Activated CD4-positive, alpha-beta T cell treated with anti-CD3 and anti-CD28 coated beads, Interleukin-2, amount 50 U/mL, for 16 hours (primary cell): ENCODE measurements at regions not wholly inside any gene's neighbourhood (a gene's known extent, or its start where the extent isn't known, plus 50 kb on each side); places are given as distances from the start of the nearest gene placed in this dataset.

Source experiments
- DNase-seq: peaks from one replicate; pipeline ENCODE4 v3.0.0-alpha.2; 2020

DNA sequence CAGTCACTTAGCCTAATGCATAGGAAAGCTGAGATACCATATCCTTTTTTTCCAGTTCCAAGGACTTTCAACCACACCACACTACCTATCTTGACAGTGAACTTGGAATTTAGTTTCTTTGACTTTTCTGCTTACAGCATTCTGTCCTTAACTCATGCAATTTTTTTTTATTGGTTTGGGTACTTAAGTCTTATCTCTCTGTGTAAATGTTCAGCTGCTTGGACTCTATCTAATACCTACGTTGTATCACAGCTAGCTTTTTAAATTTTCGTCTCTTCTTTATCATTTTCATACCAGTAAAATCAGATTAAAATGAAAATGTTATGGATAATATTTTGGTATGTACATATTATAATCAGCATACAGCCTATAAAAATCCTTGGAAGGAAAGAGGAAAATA is 106.9 kb upstream of the ADGRF1 start:
- no peak for DNase-seq

DNA sequence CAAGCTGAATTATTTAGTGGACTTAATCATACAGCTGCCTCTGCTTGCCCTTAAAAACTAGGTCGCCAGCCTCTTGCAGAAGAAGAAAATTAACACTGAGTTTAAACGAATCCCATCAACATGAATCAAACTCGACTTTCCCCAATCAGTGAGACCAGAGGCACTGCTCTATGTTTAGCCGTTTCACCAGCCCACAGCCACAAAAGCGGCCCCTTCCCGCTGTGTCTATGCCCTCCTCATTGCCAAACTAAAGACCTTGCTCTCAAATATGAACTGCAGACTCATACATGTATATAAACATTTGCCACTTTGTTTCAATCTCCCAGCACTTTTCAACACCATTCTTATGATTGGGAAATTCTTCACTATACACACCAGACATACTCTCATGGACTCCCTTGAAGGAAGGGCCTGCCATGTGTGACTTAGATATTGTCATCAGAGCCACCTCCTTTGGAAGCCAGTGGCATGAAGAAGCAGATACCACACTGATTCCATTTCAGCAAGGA is 105.8 kb upstream of the ADGRF1 start:
- no peak for DNase-seq

DNA sequence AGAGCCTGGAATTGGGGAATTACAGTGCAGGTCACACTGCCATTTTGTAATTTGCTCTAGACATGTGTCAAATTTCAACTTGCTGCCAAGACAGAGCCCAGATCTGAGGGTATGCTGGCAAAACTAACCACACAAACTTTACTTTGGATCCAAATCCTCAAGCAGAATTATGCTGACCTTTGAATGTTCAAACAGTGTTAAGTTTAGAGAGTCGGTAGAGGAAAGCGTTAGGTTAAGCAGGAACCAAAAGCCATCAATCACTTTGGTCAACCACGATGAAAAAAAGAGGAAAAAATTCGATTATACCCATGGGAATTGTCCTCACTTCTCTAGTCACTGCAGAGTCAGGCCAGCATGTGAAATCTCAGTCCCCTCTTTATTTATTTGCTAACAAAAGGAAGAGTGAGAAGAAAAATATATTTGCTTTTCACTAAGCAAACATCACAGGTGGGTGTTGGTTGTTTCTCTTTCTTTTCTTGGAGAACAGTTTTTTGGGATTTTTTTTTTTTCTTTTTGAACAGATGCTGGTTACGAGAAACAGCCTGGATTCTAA is 105.1 kb upstream of the ADGRF1 start:
- no peak for DNase-seq

DNA sequence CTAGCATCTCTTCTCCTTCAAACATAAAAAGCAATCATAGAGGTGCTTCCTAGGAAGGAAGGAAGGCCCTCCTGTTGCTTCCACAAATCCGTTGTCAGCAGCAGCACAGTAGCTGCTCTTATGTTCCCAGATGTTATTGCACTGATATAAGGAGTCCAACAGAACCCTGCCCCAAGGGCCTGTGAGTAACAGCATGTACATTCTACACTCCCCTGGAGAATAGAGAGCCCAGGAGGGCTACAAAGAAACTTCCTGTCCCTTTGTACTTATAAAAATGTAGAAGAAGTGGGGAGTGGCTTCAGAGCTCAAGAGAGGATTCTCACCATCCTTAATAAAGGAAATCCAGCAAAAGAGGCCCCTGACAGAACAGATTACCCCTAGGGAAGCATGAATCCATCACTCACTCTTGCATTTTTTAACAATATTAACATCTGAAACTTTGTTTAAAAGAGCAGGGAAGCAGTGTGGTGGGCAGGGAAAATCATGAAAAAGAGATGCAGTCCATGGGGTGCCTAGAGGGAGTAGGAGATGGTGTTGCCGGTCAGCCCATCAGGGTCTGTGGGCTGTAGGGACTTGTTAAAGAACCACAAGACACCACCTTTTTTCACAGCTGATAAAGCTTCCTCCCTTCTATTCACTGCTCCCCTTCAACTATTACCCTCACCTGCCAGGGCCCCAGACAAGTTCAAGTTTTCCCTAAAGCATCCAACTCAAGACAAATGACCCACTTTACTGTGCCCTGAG is 104.5 kb upstream of the ADGRF1 start:
- DNase-seq, result no peak

DNA sequence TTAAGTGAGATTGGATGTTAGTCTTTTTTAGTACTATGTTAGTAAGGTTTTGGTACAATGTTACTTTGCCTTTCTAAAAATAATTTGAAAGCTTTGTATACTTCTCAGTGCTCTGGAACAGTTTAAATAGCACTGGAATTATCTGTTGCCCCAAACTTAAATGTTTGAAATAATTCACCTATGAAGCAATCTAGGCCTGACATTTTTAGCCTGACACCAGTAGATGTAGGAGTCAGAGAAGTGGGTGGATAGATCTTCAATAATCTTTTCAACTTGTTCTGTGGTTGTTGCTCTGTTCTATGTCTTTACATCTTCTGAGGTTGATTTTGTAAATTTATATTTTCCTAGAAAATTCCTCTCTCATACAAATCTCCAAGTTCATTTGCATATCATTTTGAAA is 103.1 kb upstream of the ADGRF1 start:
- no peak for DNase-seq

DNA sequence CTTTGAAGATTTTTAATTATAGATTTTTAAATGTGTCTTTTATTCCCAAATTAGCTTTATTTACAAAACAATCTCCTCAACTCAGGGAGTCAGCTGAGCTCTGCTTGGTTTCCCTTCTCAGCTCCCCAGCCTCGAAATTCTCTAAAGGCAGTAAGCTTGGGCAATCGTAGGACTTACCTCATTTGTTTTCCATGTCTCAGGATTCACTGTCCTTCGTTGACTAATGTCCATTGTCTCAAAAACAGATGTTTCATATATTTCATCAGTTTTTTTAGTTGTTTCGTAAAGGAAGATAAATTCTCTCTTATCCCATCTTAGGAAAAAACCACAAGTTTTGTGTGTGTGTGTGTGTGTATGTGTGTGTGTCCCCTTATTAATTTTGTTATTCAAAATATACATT is 102.2 kb upstream of the ADGRF1 start:
- no peak for DNase-seq

DNA sequence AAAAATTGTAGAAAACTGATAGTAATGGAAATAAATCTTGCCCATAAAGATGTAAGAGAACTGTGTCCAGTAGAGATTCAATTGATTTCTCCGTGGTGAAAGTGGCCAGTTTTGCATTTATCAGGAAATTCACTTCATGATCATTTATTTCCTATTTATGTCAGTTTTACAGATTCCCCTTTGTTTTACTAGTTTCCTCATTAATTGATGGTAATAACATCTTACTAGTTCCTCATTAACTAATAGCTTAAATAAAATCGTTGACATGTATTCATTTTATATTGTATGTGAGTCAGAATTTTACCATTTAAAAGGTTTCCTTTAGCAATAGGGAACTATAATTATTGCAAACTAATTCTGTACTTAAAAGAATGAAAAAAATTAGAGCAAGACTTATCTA is 99.8 kb upstream of the ADGRF1 start:
- DNase-seq, result no peak

DNA sequence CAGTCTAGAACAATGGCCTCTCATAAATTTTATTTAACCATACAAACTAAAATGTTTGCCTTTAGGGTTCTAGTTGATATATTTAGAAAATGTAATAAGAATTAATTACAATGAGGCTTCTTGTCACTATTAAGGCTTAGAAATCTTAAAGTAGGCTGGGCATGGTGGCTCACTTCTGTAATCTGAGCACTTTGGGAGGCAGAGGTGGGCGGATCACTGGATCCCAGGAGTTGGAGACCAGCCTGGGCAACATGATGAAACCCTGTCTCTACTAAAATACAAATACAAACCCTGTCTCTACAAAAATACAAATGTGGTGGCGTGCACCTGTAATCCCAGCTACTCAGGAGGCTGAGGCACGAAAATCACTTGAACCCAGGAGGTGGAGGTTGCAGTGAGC is 99.0 kb upstream of the ADGRF1 start:
- no peak for DNase-seq

DNA sequence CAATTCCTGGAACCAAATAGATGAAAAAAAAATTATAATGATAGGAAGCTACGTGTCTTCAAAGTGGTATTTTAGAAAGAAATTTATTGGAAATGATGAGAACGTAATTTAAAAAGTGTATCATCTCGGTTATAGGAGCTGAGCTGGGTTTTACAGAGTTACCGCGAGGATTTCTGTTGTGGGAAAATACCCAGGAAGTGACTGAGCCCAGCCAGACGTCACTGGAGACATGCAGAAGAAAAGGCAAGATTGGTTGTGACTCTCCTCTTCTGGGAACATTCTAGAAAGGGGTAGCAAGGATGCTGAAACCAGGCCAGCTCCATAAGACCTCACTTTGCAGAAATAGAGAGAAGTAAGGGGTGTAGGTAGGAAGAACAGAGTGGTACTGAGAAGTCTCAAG is 95.9 kb upstream of the ADGRF1 start:
- DNase-seq, result no peak

DNA sequence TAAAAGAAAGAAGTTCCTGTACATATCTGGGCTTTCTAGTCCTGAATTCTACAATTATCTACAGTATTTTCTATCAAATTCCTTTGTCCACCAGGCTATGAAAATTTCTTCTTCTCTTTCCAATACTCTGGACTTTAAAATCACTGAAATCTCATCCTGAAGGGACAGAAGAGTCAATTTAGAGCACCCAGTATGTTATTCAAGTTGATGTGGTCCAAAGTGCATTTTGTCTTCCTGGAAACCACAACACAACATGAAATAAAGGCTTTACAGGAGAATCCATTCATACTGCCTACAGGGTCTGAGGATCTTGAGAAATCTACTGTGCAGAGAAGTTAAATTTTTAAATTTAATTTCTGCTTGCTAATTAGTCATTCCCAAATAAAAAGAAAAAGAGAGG is 94.9 kb upstream of the ADGRF1 start:
- no peak for DNase-seq

DNA sequence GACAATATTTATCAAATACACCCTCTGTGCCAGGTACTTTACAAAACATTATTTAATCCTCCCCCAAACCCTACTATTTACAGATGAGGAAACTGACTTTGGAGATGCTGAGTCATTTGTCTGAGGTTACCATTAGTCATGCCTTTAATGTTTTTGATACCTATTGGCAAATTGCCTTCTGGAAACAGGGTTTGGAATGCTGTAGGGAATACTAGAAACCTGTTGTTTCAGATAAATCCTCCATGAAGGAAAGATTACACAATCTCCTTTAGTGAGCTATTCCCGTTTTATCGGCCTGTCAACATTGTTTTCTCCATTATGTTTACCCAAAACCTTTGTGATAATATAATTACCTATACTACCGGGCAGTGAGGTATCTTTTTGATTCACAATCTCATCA is 93.6 kb upstream of the ADGRF1 start:
- no peak for DNase-seq

DNA sequence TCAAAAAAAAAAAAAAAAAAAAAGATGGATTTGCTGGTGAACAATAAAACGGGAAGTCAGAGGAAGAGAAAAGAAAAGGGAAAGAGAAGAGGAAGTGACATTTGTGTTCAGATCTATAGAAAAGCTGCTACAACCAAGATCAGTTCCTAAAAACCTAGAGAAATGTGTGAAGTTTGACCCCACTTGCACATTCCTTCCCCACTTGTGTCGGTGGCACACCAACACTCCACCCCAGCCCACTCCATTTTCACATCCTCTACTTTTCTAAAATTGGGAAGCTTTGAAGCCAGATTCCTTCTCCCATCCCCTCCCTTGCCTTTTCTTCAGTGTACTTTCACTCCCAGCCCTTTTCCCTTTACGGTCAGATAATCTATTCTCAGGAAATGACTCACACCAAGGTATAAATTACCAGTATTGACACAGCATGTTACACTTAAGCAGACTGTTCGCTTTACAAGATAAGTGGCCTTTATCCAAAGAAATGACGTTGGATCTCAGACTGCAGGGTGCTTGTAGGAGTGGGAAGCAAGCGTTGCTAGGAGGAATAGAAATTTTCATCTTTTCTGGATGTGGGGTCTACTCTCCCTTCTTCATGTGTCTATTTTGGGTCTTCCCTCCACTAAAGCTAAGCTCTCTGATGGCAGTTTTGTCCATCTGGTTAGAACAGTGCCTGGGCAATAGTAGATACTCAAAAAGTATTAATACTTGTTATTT is 92.5 kb upstream of the ADGRF1 start:
- no peak for DNase-seq

DNA sequence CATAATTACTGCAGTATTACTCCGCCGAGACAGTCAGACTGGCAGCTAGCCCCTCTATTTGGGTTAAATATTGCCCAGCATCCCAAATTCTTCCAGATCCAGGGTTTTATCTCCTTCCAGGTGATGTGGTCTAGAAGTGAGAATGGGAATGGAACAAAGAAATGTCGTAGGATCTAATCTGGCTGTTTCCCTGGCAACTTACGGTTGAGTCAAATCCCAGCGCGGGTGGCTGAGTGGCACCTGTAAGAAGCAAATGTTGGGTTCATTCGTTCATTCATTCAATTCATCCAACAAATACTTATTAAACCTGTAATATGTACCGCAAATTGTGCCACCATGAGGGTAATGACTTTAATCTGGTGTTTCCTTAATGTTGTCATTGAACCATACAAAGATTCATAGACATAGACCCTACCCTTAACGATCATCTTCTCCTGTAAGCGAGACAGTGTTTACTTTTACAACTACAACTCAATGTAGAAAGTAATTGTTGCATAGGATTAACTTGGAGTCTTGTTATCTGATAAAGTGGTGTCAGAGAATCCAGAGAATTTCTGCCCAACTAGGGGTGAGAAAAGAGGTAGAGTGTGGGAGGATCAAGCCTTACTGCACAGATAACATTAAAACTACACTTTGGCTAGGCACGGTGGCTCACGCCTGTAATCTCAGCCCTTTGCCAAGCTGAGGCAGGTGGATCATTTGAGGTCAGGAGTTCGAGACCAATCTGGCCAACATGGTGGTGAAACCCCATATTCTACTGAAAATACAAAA is 91.3 kb upstream of the ADGRF1 start:
- no peak for DNase-seq

DNA sequence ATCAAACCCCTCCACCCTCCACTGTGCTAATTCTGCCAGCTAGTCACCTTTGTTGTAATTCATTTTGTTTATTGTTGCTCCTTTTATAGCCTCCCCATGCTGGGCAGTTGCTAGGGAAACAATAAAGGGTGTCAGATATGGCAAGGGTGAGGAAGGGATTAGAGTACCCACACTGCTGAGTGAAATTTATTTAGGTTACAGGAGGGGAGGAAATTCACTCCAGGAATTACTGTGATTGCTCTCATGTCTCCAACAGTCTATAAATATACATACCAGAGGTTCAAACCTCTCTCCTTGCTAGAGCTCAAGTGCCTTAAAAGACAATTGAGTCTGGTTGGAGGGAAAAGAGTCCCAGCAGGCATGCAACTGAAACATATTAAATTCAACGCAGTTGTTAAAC is 90.6 kb upstream of the ADGRF1 start:
- no peak for DNase-seq

DNA sequence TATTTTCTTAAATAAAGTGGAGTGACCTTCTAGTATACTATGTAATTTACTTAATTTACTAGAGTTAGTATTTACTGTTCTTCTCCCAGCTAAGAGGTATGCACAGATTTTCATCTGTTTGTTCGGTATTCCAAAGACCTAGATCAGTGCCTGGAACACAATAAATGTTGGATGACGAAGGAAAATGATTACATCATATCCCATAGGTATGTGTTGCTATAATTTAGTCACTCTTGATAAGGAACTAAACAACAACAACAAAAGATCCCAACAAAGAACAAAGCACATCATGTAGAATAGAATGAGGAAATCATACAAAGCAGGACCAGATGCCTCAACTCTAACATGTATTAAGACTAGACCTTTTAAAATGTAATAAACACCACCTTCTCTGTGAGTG is 89.6 kb upstream of the ADGRF1 start:
- DNase-seq, result no peak

DNA sequence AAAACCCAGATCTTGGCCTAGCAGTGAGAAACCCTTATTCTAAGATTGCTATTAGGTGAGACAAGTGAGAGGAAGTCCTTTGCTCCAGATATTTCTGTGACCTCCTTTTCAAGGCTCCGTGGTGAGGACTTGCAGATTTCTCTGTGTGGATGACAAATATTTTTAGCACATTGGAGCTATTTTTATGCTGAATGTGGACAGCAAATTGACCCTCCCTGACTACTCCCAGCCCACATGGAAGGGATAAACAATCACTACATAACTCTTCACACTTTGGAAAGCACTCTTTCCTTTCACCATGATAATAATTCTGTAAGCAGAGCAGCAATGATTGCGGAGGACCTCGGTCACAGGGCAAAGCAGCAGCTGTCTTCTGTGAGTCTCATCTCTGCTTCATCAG is 88.0 kb upstream of the ADGRF1 start:
- DNase-seq, result no peak

DNA sequence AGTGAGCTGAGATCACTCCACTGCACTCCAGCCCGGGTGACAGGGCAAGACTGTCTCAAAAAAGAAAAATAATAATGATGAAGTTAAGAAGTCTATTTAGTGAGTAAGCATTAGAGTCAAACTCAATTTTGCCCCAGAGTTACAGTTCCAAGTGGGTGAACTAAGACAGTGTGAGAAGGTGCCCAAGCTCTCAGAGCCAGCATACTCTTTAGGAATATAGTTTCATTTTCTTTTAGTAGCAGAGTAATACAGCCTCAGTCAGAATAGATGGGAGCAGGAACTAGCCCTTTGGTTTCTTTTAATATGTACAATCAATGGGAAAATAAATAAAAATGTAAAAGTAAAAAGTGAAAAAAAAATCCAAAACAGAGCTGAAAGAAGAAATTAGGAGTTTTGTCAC is 87.0 kb upstream of the ADGRF1 start:
- DNase-seq, result no peak

DNA sequence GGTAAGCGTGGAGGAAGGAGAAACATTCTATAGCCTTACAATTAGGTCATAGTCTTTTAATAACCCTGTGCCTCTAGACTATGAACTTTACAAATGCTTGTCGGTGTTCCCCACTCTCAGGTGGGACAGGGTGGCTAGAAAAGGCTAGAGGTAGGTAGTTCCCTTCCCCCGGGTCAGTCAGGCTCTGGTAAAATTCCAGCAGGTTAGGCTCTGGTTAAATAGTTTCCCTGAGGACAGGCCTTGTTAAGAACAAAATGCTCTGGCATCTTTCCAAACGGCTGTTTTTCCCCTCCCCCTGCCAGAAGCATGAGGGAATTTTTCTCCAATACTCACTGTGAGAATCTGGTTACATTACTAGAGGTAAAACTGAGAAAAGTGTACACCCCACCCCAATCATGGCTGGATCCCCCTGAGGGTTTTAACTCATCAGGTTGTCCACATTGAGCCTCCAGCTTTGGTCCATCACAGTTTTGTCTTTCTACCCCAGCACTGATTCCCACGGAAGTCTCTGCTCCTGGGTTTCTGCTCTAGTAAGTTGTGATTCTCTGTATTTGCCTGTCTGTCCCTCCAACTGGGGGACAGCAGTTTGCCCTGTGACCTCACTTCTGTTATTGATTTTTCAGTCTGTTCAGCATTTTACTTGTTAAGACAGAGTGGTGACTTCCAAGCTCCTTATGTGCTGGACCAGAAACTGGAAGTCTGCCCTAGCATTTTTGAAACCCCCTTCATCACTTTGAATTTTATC is 84.7 kb upstream of the ADGRF1 start:
- DNase-seq, result no peak

DNA sequence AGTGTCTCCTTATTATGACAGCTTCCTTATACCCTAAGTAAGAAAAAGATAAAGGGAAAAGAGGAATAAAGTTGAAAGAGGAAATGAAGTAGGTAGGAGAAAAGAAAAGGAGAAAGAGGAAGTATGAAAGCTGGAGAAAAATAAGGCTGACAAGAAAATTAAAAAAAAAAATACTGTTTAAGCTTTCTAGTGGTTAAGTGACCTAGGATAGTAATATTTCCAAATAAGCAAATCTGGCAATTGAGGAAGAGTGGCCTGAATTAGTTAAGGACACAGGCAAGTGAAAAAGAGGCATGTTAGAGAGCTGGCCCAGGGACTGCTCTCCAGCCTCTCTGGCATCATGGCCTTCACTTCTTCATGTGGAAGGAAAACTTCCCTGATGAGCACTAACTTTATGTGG is 76.5 kb upstream of the ADGRF1 start:
- DNase-seq, result no peak

DNA sequence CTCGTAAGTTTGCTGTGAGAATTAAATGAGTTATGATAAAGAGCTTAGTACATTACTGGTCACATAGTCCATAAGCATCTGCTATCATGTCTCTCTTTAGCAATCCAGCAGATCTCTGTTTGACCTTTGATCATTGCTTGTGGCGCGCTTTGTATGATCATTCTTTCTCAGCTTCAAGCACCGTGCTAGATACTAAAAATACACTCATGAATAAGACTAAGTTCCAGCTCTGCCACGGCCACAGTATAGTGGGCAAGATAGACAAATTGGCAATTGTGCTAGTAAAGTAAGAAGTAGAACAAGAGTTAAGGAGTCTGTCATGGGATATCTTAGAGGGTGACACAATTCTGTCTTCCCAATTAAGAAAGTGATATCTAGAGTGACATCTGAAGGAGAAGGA is 75.2 kb upstream of the ADGRF1 start:
- DNase-seq, result no peak

DNA sequence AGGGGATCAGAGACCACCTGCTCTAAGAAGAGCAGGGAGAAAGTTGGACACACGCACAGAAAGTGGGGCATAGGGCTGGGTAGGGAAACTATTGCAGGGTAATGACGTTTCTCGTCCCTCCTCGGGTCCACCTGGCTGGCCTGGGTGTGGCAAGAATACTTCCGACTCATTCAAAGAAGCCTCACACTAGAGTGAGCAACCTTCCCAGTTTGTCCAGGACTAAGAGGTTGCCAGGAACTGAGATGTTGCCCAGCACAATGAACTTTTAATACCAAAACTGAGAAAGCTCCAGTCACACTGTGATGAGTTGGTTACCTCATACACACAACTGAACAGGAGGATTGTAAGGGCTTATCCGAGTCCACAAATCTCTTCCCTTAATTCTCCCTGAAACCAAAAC is 74.5 kb upstream of the ADGRF1 start:
- DNase-seq, result no peak

DNA sequence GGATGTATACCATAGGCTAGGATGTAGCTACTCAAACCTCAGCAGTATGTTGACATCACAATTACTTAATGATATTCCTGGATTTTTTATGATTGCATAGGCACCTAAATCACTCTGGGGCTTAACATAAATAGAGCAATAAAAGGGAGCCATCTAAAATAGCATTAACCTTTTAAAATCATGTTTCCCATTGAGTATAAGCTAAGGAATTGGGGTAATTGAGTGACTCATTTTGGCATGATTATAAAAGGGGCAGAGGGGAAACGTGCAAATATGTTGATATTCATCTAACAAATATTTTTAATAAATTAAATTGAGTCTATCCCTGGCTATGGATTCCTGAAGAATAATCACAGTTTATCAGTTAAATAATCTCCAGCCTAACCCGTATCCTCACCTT is 74.0 kb upstream of the ADGRF1 start:
- no peak for DNase-seq

DNA sequence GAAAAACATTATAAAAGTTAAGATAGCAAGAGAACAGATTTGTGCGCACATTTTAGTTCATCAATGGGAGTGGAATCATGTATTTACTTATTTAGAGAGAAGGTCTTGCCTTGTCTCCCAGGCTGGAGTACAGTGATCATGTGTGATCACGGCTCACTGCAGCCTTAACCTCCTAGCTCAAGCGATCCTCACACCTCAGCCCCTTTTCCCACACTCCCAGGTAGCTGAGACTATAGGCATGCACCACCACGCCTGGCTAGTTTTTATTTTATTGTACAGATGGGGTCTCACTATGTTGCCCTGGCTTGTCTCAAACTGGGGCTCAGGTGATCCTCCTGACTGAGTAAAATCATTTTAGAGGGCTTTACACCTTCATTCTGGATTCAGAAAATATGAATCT is 72.3 kb upstream of the ADGRF1 start:
- DNase-seq, result no peak
